ENCODE measurements at regions not wholly inside any gene's neighbourhood (a gene's known extent, or its start where the extent isn't known, plus 50 kb on each side); places are given as distances from the start of the nearest gene placed in this dataset.

GRCh38 chr11:134559602-134559962, 147.5 kb upstream of the B3GAT1 start:
- no peak for DNase-seq (ENCODE audit: low read depth in 2 of 2)

GRCh38 chr11:134558916-134559601, 147.0 kb upstream of the B3GAT1 start:
- no peak for DNase-seq (ENCODE audit: low read depth in 2 of 2)

GRCh38 chr11:134558258-134558835, 146.3 kb upstream of the B3GAT1 start:
- no peak for DNase-seq (ENCODE audit: low read depth in 2 of 2)

GRCh38 chr11:134557571-134558257, 145.7 kb upstream of the B3GAT1 start:
- no peak for DNase-seq (ENCODE audit: low read depth in 2 of 2)

GRCh38 chr11:134556186-134556585, 144.1 kb upstream of the B3GAT1 start:
- DNase-seq (ENCODE audit: low read depth in 2 of 2), result no peak

GRCh38 chr11:134555510-134555909, 143.5 kb upstream of the B3GAT1 start:
- no peak for DNase-seq (ENCODE audit: low read depth in 2 of 2)

- DNase-seq (ENCODE audit: low read depth in 2 of 2), result no peak
Observed at GRCh38 chr11:134554861-134555260, 142.8 kb upstream of the B3GAT1 start.

GRCh38 chr11:134554106-134554505, 142.1 kb upstream of the B3GAT1 start:
- DNase-seq (ENCODE audit: low read depth in 2 of 2), result no peak

GRCh38 chr11:134552749-134553148, 140.7 kb upstream of the B3GAT1 start:
- no peak for DNase-seq (ENCODE audit: low read depth in 2 of 2)

- no peak for DNase-seq (ENCODE audit: low read depth in 2 of 2)
Observed at GRCh38 chr11:134545521-134545920, 133.5 kb upstream of the B3GAT1 start.

- DNase-seq (ENCODE audit: low read depth in 2 of 2), result no peak
Observed at GRCh38 chr11:134544095-134544815, 132.2 kb upstream of the B3GAT1 start.

- DNase-seq (ENCODE audit: low read depth in 2 of 2), result no peak
Observed at GRCh38 chr11:134543645-134544044, 131.6 kb upstream of the B3GAT1 start.

- no peak for DNase-seq (ENCODE audit: low read depth in 2 of 2)
Observed at GRCh38 chr11:134543241-134543640, 131.2 kb upstream of the B3GAT1 start.

- no peak for DNase-seq (ENCODE audit: low read depth in 2 of 2)
Observed at GRCh38 chr11:134542401-134543165, 130.5 kb upstream of the B3GAT1 start.

GRCh38 chr11:134541951-134542350, 129.9 kb upstream of the B3GAT1 start:
- no peak for DNase-seq (ENCODE audit: low read depth in 2 of 2)

- no peak for DNase-seq (ENCODE audit: low read depth in 2 of 2)
Observed at GRCh38 chr11:134541355-134541754, 129.3 kb upstream of the B3GAT1 start.

GRCh38 chr11:134539285-134539684, 127.2 kb upstream of the B3GAT1 start:
- DNase-seq (ENCODE audit: low read depth in 2 of 2), result no peak

GRCh38 chr11:134538742-134539141, 126.7 kb upstream of the B3GAT1 start:
- DNase-seq (ENCODE audit: low read depth in 2 of 2), result no peak

GRCh38 chr11:134537941-134538340, 125.9 kb upstream of the B3GAT1 start:
- DNase-seq (ENCODE audit: low read depth in 2 of 2), result no peak

- no peak for DNase-seq (ENCODE audit: low read depth in 2 of 2)
Observed at GRCh38 chr11:134537296-134537695, 125.3 kb upstream of the B3GAT1 start.

GRCh38 chr11:134536677-134537076, 124.6 kb upstream of the B3GAT1 start:
- no peak for DNase-seq (ENCODE audit: low read depth in 2 of 2)

GRCh38 chr11:134536219-134536618, 124.2 kb upstream of the B3GAT1 start:
- no peak for DNase-seq (ENCODE audit: low read depth in 2 of 2)

All from stimulated activated CD4-positive, alpha-beta T cell treated with anti-CD3 and anti-CD28 coated beads, Interleukin-1b, Interleukin-23, amount 100 ng/mL, for 4 hours (primary cell).